D721Med (cell line): ENCODE measurements at regions not wholly inside any gene's neighbourhood (a gene's known extent, or its start where the extent isn't known, plus 50 kb on each side); places are given as distances from the start of the nearest gene placed in this dataset.

Experiments
- DNase-seq: peaks from one replicate; pipeline ENCODE4 v3.0.0; 2011; ENCODE audit warnings: low spot score; ENCODE audit not compliant: insufficient read length
- FAIRE-seq: peaks from 2 replicates; lab custom pipeline; 2011; peaks lifted over from hg19 to GRCh38; lab: Jason Lieb, UNC
- CTCF ChIP-seq: IDR thresholded peaks from 2 replicates; pipeline ENCODE4 v1.5.1; 2012; ENCODE audit warnings: mild to moderate bottlenecking, control low read depth; ENCODE audit not compliant: insufficient read depth; ENCODE audit errors: missing control alignments

GRCh38 chr4:155544547-155544946 is 122.1 kb upstream of the GUCY1A1 start:
- DNase-seq (no peak), FAIRE-seq (no peak)
- no peak for TF ChIP-seq CTCF

GRCh38 chr4:155543126-155543765 is 123.4 kb upstream of the GUCY1A1 start:
- no peak for TF ChIP-seq CTCF
- DNase-seq (no peak), FAIRE-seq (no peak)

GRCh38 chr4:155542415-155542814 is 124.2 kb upstream of the GUCY1A1 start:
- FAIRE-seq (no peak), DNase-seq (no peak)
- TF ChIP-seq CTCF = no peak

- TF ChIP-seq CTCF = no peak
- no peak for FAIRE-seq
- DNase-seq = no peak
These were observed 124.9 kb upstream of the GUCY1A1 start for GRCh38 chr4:155541716-155542115.

- FAIRE-seq (no peak), DNase-seq (no peak)
- TF ChIP-seq CTCF = no peak
These were observed 126.0 kb upstream of the GUCY1A1 start for GRCh38 chr4:155540698-155541097.

GRCh38 chr4:155539746-155540145 is 126.9 kb upstream of the GUCY1A1 start:
- TF ChIP-seq CTCF = no peak
- FAIRE-seq (no peak), DNase-seq (no peak)

GRCh38 chr4:155535802-155536454 is 130.7 kb upstream of the GUCY1A1 start:
- no peak for DNase-seq
- FAIRE-seq = peak; percentile 94
- no peak for TF ChIP-seq CTCF
